Pons (tissue), 1 donor: ENCODE measurements at regions not wholly inside any gene's neighbourhood (a gene's known extent, or its start where the extent isn't known, plus 50 kb on each side); places are given as distances from the start of the nearest gene placed in this dataset.
"Not testable (repeated sequence)": the region's sequence is repeated elsewhere in the genome, so short reads cannot be mapped to it uniquely, and the experiment has no call there.

Experiments
- DNase-seq: peaks from one replicate; pipeline ENCODE4 v3.0.0-alpha.2; 2016; ENCODE audit warnings: low spot score

DNA sequence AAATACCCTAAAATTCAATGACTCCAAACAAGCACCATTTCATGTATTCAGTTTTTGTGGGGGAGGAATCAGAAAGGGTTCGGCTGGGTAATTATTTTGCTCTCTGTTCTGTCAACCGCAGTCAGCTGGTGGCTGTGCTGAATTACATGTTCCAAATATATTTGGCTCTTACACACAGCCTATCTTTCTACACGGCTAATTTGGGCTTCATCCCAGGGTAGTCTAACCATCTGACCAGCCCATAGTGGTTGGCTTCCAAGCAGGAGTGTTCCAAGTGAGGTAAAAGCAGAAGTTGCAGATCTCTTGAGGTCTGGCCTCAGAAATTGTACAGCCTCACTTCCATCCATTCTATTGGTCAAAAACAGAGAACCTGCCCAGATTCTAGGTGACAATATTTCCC is 760.8 kb upstream of the SEMA6D start:
- peak; percentile 24 for DNase-seq

DNA sequence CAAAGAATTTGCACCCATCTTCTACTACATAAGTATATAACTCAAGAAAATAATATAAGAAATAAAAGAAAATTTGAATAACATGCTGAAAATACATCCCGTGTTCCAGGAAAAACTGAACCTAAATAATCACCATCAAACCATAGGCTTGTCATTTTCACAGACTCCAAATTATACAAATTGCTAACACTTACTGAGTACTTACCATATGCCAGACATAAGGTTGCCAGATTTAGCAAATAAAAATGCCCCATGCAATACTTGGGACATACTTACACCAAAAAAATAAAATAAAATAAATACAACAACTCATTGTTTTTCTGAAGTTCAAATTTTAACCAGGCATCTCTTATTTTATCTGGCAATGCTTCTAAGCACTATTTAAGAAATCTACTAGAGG is 760.4 kb upstream of the SEMA6D start:
- no peak for DNase-seq

DNA sequence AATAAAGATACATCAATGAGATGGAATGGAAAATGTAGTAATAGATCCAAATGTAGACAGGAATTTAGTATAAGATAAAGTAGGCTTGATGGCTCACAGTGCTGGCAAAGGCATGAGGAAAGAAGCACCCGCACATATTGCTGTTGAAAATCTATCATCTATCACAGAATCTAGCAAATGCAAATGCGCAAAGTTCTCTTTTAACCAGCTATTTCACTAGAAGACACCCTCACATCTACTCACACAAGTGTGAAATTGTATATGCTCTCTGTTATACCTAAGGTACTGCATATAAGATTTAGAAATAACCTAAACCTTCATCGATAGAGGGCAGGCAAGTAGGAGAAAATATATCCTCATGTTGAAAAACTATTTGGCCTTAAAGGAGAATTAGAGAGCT is 756.7 kb upstream of the SEMA6D start:
- no peak for DNase-seq

DNA sequence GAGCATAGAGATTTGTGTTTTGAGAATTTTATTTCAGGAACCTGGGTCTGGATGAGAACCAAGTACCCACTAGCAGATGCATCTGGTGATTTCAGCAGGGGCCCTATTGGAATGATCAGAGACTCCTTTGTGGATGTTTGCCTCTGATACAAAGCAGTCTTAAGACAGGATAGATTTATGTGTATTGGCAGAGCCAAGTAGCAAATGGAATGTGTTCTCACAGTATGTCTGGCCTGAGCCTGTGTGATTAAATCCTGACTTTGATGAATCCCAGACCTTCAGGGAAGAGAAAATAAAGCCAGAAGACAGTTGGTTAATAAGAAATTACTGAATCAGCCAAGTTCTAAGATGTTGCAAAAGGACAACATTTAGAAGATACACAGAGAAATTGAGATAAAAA is 755.5 kb upstream of the SEMA6D start:
- peak; percentile 56 for DNase-seq

DNA sequence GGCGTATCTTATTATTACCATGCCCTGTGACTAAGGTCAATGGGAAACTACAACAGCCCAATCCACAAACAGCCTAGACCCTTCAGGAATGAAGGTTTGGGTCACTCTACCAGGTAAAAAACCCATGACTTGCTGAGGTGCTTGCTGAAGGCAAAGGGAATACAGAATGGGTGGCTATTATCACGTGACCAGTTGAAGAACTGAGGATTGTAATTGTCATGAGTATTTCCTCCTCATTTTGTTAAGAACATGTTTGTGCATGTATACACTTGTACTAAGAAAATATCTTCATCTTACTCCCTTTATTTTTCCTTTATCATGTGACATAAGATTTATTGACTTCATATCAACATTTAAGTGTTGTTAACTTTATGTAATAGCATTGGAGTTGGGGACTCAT is 729.2 kb upstream of the SEMA6D start:
- not testable (repeated sequence) for DNase-seq

DNA sequence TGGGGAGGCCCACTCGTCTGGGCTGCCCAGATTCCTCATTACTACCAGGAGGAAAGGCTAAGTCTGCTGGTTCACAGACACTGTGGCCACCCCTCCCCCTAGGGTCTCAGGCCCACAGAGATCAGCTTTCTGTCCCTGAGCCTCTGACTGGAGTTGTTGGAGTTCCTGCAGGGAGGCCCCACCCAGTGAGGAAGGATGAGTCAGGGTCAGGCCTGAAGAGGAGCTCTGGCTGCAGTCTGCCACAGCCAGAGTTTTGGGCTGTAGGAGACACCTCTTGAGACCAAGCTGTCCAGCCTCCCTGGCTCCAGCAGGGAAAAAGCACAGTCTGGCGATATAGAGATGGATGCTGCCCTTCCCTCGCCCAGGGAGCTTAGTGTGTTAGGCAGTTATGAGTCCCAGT is 720.9 kb upstream of the SEMA6D start:
- no peak for DNase-seq

DNA sequence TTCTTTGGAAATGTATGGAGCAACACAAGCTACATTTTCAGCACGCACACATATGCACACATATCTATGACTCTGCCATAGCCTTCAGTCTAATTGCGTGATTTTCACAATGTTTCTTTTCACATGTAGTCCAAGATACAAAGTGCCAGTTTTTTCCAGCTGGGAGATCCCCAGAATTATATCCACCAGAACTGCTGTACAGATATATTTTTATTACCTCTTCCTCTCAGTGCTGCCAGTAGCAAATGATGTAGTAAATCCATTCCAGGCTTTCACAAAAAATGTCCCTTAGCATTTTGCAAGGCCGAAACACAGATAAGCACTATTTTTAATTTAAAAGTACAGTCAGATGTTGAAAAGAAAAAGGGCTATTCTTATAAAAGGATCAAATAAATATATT is 719.8 kb upstream of the SEMA6D start:
- no peak for DNase-seq

DNA sequence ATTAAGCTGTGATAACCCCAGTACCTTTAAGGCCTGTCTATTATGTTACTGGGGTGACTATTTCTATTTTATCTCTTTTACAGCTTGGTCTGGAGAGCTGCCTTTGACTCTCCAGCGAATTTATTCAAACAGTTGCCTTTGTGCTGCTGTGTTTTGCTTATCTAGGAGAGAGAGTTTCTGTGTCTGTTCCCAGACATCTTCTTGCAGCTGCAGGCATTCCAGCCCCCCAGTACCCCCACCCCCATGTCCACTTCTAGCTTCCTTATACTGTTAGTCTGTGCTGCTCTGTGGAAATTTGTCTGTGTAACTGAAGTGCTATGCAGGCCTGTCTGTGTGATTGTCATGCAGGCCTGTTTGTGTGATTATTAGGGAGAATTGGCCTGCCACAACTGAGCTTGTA is 713.7 kb upstream of the SEMA6D start:
- DNase-seq = no peak

DNA sequence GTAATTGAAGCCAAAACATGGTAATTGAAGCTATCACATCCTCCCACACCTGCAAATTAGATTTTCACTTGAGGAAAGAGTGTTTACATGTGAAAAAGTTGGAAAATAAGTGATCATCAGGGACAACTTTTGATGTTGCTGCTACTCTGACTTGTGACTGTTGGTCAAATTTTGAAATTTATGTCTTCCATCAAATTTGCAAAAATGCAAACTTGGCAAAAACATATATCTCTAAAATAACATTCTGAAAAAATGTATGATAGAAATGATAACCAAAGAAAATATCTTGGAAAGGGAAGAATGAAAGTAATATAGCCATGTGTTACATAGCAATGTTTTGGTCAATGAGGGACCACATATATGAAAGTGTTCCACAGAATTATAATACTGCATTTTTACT is 703.9 kb upstream of the SEMA6D start:
- DNase-seq = no peak

DNA sequence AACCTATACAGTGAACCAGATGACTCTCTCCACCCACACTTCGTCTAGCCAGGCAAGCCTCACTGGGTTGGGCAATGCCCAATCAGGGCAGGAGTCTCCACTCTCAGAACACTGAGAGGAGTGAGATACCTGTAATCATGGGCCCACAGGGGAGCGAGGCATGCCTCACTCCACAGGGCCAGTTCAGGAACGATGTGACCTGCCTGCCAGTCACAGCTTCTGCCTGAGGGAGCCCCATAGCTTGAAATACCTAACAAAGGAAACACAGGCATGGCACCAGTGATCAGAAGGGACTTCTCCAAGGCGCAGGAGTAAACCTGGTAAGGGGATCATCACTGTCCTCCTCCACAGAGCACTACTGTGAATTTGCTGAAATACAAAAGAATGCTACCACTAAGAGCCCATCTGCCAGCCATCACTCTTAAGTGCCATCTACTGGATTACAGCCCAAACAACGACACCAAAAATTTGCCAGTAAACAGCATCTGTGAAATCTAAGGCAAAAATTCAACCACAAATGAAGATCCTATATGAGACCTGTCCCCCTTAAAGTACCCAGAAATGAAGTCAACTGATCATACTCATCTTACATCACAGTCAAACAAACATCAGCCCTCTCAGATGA is 689.9 kb upstream of the SEMA6D start:
- DNase-seq = peak; percentile 10

DNA sequence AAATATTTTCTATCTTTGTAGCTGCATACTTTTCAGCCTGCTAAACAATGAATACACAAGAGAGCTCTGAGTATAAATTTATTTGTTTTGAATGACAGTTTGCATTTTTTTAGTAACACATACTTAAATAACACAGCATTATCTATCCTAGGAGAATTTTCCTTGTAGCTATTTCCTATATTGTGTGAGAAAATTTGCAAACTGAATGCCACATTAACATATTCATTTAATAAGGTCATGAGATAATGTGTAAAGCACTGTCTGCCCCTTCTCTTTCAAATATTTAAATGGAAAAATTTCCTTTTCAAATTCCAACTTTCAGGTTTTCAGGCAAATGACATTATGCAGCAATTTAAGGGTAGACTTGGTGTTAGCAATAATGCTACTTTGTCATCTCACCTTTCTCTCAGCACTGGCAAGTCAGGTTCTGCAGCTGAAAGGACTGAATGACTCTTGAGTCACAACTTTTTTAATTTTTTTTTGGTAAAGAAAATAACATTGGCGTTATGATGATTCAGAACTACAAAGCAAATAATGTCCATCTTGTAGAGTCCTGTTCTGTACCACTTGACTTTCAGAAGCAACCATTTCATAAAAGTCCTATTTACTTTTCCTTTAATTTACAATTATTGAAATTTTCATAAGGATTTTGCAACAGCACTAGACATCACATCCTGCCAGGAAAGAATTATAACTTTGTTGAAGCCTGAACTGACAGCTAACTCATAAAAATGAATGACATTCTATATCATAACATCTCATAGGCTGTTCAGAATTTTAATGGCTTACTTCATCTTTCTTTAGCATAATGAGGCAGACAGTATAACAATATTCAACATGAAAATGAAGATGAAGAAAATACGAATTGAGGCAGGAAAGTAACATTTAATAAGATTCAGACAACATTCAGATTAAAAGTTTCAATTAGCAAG is 681.6 kb upstream of the SEMA6D start:
- DNase-seq = no peak

DNA sequence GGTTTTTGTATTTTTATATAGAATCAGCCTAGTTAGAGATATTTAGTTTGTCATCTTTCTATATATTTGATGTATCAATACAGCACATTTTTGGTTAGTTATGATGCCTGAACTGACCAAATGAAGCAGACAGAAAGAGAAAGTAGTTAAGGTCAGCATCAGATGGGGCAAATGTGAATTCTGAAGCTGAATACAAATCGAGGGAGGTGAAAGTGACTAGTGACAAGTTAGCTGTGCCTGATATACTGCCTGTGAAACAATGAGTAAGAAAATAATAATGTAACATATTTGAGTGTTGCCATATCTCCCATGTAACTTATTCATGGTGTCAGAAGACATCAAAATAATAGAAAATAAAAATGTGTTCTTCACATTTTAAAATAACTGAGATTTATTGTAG is 680.3 kb upstream of the SEMA6D start:
- no peak for DNase-seq

DNA sequence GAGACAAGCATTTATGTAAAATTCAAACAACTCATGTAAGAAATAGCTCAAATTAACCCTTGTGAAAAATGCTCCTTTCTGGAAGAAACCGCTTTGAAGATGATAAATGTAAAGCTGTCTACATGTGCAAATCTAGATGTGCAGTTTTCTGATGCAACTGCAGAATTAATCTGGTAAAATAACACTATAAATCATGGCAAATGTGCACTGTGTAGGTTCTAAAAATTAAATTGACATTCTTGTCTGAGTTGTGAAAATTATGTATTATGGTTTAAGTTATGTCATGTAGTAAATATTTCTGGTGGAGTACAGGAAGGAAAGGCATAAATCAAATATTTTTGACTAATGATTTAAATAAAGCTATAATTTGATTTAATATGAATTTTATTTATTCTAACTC is 678.1 kb upstream of the SEMA6D start:
- no peak for DNase-seq

DNA sequence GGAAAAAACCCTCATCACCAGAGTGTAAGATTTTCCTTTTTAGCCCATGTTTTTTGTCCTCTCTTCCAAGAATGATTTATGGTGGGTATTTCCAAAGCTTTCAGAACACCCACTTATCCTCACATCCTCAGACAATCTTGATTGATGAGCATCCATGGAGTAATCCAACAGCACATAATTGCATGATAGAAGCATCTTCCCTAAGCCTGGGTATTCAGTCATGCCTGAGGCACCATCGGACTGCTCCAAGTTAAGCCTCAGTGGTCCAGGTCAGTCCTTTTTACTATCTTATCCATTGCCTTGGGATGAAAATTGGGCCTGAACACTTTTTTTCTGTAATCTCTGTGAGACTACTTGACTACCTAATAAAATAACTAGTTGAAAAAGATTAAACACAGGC is 676.0 kb upstream of the SEMA6D start:
- no peak for DNase-seq

DNA sequence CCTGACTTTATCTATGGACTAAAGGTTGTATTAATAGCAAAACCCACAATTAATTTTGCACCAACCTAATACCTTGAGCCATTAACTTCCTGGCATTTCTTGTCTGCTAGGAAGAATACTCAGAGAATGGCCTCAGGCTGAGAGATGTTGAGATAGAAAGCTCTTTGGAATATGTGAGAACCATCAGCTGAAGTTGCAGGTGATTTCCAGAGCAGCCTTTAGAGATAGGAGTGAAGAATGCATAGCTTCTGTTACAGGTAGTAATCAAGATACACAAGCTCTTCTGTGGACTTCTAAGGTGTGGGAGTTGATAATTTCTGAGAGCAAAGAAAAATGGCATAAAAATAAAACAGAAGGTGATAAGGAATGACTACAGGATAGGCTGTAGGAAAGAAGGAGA is 669.3 kb upstream of the SEMA6D start:
- DNase-seq = not testable (repeated sequence)

DNA sequence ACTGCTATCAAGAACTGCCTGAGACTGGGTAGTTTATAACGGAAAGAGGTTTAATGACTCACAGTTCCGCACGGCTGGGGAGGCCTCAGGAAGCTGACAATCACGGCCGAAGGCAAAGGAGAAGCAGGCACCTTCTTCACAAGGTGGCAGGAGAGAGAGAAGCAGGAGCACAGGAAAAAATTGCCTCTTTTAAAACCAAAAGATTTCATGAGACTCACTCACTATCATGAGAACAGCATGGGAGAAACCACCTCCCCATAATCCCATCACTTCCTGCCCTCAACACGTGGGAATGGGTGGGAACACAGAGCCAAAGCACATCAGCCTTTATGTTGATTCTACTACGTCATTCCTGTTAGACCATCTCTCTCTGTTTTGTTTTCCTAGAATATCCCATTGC is 650.9 kb upstream of the SEMA6D start:
- DNase-seq = no peak

DNA sequence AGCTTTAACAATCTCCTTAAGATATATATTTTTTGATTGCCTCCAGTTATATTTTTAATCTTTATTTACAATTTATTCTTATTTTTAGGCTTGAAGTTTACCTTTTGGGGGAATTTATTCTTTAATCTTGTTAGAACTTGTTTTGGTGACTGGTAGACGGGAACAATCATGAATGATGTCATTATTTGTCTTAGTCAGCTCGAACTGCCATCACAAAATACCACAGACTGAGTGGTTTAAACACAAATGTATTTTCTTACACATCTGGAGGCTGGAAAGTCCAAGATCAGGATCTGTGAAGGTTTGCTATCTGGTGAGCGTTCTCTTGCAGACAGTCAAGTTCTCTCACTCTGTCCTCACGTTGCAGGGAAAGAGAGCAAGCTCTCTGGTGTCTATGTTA is 639.5 kb upstream of the SEMA6D start:
- DNase-seq = not testable (repeated sequence)

DNA sequence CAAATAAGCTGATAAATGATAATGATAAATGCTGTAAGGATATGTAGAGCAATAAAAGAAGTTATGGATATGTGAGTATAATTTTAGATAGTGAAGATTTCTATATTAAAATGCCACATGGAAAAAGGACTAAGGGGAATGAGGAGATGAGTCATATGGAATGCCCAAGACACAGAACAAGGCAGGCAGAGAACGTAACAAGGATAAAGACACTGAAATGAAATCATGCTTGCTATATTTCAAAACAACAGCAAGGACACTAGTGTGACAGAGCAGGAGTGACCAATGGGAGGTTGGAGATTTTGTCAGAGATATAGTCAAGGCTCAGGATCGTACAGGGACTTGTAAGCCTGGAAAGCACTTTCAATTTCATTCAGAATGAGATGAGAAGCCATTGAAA is 621.5 kb upstream of the SEMA6D start:
- no peak for DNase-seq

DNA sequence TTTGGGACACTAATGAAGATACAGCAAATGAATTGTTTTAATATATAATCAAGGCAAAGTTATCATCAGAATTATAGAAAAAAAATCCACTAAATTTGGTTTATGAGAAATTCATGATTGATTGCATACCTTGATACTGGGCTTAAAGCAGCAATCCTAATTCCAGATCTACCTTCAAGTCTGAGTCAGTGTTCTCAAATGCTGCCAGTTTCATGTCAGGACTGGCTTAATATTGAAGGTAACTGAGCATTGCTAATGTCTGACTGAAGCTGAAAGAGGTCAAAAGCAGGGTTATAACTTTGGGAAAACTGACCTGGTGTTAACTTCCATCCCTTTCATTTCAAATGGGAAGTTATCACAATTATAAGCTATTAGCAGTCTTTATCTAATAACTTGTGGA is 618.8 kb upstream of the SEMA6D start:
- DNase-seq = not testable (repeated sequence)

DNA sequence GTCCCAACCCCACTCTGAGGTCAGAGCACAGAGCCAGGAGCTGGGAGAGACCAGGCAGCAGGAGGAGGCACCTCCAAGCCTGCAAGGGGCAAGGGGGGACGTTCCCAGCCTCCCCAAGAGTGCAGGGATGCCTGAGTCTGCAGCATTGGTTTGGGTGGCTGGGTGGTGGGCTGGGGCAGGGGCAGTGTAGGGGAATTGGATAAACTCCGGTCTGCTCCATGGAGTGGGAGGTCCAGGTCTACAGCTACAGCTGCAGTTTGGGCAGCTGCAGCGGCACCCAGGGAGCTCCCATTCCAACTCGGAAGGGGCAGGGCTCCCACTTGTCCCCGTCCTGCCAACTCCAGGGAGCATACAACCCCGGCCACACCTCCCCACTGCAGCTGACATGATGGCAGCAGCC is 617.5 kb upstream of the SEMA6D start:
- DNase-seq = not testable (repeated sequence)

DNA sequence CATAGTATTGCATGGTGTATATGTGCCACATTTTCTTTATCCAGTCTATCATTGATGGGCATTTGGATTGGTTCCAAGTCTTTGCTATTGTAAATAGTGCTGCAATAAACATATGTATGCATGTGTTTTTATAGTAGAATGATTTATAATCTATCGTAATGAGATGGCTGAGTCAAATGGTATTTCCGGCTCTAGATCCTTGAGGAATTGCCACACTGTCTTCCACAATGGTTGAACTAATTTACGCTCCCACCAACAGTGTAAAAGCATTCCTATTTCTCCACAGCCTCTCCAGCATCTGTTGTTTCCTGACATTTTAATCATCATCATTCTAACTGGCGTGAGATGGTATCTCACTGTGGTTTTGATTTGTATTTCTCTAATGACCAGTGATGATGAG is 608.5 kb upstream of the SEMA6D start:
- DNase-seq = not testable (repeated sequence)

DNA sequence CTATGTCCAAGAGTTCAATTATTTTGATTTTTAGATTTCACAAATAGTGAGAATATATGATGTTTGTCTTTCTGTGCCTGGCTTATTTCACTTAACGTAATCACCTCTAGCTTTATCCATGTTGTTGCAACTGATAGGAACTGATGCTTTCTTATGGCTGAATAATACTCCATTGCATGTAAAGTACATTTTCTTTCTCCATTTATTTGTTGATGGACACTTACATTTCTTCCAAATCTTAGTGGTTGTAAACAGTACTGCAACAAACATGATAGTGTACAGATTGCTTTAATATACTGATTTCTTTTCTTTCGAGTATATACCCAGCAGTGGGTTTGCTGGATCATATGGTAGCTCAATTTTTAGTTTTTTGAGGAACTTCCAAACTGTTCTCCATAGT is 600.6 kb upstream of the SEMA6D start:
- DNase-seq = no peak

DNA sequence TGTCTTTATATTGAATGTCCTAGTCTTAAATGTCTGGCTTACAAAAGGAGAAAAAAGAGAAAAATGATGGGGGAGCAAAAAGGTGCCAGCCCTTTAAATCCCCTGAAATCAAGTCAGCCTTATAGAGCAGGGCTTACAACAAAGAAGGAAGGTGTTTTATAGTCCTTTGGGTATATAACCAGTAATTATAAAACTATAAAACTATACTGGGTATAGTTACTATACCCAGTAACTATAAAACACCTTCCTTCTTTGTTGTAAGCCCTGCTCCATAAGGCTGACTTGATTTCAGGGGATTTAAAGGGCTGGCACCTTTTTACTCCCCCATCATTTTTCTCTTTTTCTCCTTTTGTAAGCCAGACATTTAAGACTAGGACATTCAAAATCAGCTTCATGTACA is 598.0 kb upstream of the SEMA6D start:
- no peak for DNase-seq
